NCI-H345 (cell line): ENCODE measurements at regions not wholly inside any gene's neighbourhood (a gene's known extent, or its start where the extent isn't known, plus 50 kb on each side); places are given as distances from the start of the nearest gene placed in this dataset.
A peak's percentile ranks its signal among the peaks of the same experiment; 100 is the strongest.
"Not testable (repeated sequence)": the region's sequence is repeated elsewhere in the genome, so short reads cannot be mapped to it uniquely, and the experiment has no call there.

Source experiments
- DNase-seq: peaks from one replicate; lab custom pipeline; 2025; lab: John Stamatoyannopoulos, UW

GRCh38 chr21:24509131-24509530, 1098.2 kb downstream of the MRPL39 start:
- DNase-seq = no peak

- no peak for DNase-seq
These were observed 1120.3 kb downstream of the MRPL39 start for GRCh38 chr21:24486973-24487372.

GRCh38 chr21:24483361-24483760, 1123.9 kb downstream of the MRPL39 start:
- not testable (repeated sequence) for DNase-seq

DNA sequence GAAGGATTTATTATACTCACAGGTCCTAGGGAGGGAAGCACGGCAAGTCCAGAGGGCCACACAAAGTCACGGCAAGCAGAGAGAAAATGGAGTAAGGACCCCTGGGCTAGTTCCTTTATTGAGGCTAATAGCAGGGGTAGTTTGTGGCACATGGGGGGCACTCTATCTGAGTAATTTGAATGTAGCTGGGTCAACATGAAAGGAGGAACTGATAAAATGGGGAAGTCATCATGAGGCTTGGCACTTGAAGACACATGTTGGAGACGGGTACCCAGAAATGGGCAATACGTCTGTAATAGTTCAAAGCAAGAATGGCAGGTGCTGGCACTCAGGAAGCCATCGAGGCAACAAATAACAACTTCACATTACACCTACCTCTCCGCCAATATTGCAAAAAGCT, 1136.4 kb downstream of the MRPL39 start:
- no peak for DNase-seq

GRCh38 chr21:24456358-24456757, 1150.9 kb downstream of the MRPL39 start:
- DNase-seq = no peak

DNA sequence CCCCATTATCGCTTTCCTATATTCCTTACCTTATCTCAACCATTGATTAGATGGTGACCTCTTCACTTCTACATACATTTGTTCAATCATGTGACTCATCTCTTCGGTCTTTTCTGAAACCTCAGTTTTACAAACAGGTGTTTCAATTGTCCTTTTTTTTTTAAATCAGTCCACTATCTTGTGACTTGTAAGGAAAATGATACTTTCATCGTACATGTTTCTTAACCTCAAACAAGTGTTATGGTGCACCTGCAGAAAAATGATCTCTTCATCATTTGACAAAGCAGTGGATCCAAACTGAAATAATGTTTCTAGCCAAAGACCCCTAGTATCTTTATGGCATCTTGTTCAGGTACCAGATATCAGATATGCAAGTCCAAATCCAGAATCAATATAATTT, 1157.2 kb downstream of the MRPL39 start:
- no peak for DNase-seq

GRCh38 chr21:24445517-24445916, 1161.8 kb downstream of the MRPL39 start:
- DNase-seq = no peak

- DNase-seq = no peak
These were observed 1162.5 kb downstream of the MRPL39 start for GRCh38 chr21:24444736-24445135.

GRCh38 chr21:24436236-24436635, 1171.0 kb downstream of the MRPL39 start:
- no peak for DNase-seq

GRCh38 chr21:24428591-24429199, 1178.6 kb downstream of the MRPL39 start:
- DNase-seq = no peak

DNA sequence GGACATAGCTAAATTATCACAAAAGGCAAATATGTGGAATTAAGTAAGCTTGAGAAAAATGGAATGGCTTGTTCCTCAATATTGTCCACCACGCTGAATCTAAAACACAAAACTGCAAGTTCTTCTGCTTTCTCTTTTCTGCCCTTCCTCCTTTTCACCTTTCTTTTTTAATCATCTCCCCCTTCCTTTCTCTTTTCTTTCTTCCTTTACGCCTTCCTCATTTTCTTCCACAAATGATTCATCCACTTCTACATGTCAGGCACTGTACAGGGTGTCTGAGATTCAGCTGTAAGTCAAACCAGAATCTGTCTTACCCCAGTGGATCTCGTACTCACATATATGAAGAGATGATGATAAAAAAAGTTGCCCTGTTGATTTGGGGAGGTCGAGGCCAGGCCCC, 1182.5 kb downstream of the MRPL39 start:
- DNase-seq = no peak

DNA sequence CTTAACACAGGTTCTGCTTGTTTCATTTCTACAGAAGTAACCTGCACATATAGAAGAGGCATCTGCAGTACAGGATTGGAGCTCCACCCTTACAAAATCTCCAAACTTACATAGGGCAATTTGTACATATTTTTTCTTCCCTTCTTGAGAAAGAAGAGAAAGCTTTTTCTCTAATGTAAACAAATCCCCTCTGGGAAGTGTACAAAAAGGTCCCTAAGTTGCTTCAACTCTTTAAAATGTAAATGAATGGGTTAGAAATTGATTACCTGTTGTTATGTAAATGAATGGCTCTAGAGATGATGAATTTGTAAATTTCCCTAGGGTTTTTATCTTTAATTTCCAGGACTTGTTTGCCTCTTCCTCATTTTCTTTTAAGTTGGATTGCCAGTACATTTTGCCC, 1183.7 kb downstream of the MRPL39 start:
- no peak for DNase-seq

DNA sequence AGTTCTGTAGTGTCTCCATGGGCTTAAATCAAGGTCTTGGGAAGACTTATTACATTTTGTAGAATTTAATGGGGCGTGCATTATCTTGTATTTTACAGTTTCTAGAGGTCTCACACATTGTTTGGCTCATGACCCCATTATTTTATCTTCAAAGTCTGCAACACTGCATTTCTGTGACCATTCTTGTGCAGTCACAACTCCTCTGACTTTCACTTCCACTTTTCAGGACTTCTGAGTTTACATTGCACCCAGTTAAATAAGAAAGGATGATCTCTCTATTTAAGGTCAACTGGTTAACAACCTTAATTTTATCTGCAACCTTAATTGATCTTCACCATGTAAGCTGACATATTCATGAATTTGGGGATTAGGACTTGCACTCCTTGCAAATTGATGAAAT, 1186.6 kb downstream of the MRPL39 start:
- DNase-seq = no peak

DNA sequence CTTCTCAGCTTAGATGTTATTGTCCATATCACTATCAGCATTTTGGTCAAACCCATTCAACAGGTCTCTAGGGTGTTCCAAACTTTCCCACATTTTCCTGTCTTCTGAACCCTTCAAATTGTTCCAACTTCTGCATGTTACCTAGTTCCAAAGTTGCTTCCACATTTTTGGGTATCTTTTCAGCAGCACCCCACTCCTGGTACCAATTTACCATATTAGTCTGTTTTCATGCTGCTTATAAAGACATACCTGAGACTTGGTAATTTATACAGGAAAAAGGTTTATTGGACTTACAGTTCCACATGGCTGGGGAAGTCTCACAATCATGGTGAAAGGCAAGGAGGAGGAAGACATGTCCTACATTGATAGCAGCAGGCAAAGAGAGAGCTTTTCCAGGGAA, 1187.6 kb downstream of the MRPL39 start:
- not testable (repeated sequence) for DNase-seq

GRCh38 chr21:24418671-24419070, 1188.6 kb downstream of the MRPL39 start:
- DNase-seq = no peak

DNA sequence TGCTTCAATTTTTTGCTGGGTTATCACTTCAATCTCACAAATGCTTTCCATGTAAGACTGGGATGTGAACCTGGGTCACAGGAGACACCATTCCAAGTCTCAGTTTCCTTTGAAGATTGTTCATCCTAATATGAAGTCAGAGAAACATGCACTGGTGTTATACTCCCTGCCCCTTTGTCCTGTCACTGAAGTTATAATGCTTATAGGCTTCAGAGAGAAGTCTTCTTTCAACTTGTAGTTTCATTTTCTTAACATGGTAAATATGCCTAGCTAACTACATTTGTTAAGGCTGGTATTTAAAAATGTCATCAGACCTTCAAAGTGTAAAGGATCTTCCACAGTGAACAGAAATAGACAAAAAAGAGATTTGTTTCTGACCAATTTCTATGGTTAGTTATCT, 1195.9 kb downstream of the MRPL39 start:
- DNase-seq = no peak

DNA sequence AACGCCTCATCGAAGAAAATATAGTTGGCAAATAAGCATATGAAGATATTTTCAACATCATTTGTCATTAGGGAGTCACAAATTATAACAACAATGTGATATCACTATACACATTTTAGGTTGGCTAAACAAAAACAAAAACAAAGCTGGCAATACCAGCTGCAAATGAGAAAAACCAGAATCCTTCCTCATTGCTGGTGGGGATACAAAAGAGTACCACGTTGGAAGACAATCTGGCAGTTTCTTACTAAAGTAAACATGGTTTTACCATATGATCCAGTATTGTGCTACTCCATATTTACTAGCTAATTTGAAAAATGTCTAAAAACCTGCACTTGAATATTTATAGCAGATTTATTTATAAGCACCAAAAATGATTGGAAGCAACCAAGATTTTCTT, 1204.1 kb downstream of the MRPL39 start:
- DNase-seq = no peak

DNA sequence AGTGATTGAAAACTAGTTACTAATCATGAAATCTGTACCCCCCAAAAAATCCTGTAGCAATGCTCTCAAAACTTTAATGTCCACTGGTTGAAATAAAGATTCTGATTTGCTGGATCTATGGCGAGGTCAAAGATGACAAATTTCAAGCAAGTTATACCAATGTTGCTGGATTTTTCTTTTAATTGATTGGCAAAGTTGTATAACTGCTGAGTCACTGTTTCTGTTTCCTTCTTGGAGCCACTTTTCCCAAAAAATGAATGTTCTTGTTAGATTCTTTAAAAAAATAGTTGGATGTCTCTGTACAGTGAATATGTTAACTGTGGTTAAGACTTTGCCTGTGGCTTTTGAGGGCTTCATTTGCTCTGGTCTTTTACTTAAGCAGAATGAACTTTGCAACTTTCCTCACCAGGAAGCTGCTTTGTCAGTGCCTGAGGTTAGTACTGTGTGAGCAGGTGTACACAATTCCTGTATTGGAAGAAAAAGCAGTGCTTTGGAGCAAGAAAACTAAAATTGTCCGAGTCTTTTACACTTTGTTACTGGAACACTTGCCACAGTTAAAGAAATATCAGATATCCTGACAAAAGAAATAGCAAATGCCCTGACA, 1211.9 kb downstream of the MRPL39 start:
- DNase-seq = no peak

DNA sequence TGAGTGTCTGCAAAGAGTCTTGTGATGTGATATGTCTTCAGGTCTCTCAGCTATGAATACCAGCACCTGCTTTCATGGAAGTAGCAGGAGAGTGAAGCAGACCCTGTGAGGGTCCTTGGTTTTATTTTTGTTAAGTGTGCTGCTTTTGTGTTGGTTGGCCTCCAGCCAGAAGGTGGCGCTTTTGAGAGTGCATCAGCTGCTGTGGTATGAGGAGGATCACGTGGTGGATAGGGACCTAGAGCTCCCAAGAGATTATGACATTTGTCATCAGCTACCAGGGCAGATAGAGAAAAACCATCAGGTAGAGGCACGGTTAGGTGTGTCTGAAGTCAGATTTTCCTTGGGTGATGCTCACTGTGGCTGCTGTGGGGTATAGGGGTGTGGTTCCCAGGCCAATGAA, 1232.1 kb downstream of the MRPL39 start:
- DNase-seq = peak; percentile 1

DNA sequence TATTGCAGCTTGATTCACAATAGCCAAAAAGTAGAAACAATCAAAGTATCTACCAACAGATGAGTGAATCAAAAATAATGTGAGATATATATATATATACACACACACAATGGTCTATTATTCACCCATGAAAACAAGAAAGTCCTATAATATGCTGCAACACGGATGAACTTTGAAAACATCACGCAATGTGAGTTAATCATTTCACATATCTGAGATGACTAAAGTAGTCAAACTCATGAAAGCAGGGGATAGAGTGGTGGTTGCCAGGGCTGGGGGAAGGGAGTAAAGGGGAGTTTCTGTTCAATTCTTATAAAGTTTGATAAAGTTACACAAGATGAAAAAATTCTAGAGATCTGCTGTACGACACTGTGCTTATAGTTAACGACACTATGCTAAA, 1234.8 kb downstream of the MRPL39 start:
- no peak for DNase-seq

DNA sequence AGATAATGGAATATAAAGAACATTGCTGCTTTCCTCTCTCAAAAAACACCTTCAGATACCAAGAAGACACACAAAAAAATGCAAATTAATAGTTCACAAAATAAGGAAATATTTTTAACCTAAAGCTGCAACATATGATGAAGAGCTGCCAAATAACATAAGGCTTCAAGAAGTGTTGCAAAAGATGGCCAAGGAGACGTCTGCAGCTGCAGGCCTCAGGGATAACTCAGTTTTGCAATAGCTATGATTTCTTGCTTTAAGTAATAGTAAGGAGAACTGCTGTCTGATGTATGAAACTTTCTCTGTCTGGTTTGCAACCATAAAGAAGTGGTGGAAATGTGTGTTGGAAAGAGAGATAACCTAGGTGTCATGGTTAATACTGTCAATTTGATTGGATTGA, 1237.5 kb downstream of the MRPL39 start:
- no peak for DNase-seq

GRCh38 chr21:24369278-24369677, 1238.0 kb downstream of the MRPL39 start:
- DNase-seq = no peak

DNA sequence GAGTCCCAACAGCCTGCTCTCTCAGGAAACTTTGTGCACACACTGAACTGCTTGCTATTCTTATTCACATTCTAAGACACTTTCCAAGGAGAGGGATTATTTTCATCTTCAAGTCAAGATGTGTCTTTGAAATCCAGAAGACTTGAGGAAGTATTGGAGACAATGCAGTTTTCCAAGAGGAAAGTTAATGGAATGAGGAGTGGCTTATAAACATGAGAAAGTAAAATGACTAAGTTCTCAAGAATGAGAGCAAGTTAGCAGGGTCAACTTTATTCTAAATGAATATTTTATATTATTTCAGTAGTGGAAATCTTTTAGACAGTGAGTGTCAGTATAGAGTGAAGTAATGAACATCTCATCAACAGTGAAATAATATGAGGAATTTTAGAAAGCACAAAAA, 1239.3 kb downstream of the MRPL39 start:
- no peak for DNase-seq

DNA sequence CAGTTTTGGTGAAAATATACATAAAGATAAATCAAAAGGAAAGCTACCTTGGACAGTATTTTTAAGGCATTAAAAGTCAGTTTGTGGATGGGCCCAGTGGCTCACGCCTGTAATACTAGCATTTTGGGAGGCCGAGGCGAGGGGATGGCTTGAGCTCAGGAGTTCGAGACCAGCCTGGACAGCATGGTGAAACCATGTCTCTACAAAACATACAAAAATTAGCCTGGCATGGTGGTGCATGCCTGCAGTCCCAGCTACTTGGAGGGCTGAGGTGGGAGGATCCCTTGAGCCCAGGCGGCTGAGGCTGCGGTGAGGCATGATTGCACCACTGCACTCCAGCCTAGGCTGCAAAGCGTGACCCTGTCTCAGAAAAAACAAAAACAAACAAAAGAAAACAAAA, 1253.8 kb downstream of the MRPL39 start:
- DNase-seq = no peak
